ENCODE measurements at regions not wholly inside any gene's neighbourhood (a gene's known extent, or its start where the extent isn't known, plus 50 kb on each side); places are given as distances from the start of the nearest gene placed in this dataset.
A peak's percentile ranks its signal among the peaks of the same experiment; 100 is the strongest.

DNA sequence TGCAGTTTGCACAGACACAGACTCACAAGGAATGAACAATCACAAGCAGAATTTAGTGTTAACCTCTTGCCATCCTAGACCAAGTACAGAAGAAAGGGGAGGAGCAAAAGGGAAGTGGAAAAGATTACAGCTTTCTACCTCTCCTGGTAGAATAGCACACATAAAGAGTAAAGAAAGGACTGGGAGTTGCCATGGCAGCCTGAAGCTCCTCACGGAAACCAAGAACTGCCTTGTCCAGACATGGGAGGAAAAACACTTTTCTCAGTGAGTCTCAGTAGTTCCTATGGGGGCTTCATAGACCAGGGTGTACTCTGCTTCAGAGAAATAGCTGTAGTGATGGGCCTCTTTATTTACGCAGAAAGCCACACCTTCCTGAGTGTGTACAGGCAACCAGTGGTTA, 114.7 kb upstream of the GAP43 start:
- H3K4me3 Mint-ChIP-seq = no peak overlapping the region
- DNase-seq = no peak
- no peak for ATAC-seq
- peaks cover 12% of the 10 kb centered on the region for H3K27me3 Mint-ChIP-seq (ENCODE audit: low read depth)
- H3K36me3 Mint-ChIP-seq (ENCODE audit: insufficient read depth) = no peaks in the 10 kb centered on the region
- peaks cover 3% of the 10 kb centered on the region for H3K9me3 Mint-ChIP-seq
- H3K4me1 Mint-ChIP-seq (ENCODE audit: low read depth) = peaks cover 13% of the 10 kb centered on the region

DNA sequence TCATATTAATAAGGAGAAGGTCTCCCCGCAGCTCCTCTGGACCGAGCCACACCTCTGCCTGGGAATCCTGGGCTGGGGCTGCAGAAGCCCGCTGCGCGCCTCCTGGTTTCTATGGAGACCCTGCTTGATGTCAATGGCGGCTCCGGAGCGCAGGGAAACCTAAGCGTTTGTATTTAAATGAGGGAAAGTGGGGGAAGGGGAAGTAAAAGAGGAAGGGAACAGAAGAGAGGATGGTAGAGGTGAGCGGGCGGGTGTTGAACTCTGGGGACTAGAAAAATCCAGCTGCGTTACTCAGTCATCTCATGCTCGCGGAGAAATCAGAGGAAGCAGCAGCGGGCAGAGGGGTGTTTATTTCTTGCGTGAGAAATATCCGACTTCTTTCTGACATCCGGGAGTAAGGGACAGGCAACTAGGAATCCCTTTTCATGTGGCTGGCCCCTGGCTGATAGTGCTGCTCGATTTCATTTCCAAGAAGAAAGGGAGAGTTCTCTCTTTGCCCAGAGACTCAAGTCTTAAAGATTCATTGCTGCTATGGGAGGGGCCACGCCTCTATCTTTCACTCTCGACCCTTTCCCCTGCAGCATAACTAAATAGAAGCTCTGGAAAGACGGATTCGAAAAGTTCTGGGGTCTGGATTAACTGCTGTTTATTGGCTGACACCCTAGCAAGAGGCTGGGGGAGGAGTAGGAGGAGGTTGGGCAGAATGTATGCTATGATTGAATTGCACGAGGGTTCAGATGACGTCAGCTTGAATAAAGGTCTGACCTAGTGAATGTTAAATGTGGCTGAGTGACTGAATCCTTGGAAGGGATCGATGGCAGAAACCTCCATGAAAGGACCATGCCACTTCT, 110.5 kb upstream of the GAP43 start:
- DNase-seq (no peak), ATAC-seq (peak; percentile 61 to 74)
- Mint-ChIP-seq H3K27me3 (ENCODE audit: low read depth) (peaks cover 16% of the 10 kb centered on the region), H3K36me3 (ENCODE audit: insufficient read depth) (no peaks in the 10 kb centered on the region), H3K4me3 (peak overlapping the region; percentile 86), H3K4me1 (ENCODE audit: low read depth) (peaks cover 15% of the 10 kb centered on the region), H3K9me3 (no peaks in the 10 kb centered on the region)

- DNase-seq (no peak), ATAC-seq (no peak)
- peaks cover 15% of the 10 kb centered on the region for H3K4me1 Mint-ChIP-seq (ENCODE audit: low read depth)
- H3K27me3 Mint-ChIP-seq (ENCODE audit: low read depth) = peaks cover 16% of the 10 kb centered on the region
- no peaks in the 10 kb centered on the region for H3K9me3 Mint-ChIP-seq
- H3K36me3 Mint-ChIP-seq (ENCODE audit: insufficient read depth) = no peaks in the 10 kb centered on the region
- peak overlapping the region; percentile 86 for H3K4me3 Mint-ChIP-seq
Observed at GRCh38 chr3:115513416-115513800, 109.9 kb upstream of the GAP43 start.

DNA sequence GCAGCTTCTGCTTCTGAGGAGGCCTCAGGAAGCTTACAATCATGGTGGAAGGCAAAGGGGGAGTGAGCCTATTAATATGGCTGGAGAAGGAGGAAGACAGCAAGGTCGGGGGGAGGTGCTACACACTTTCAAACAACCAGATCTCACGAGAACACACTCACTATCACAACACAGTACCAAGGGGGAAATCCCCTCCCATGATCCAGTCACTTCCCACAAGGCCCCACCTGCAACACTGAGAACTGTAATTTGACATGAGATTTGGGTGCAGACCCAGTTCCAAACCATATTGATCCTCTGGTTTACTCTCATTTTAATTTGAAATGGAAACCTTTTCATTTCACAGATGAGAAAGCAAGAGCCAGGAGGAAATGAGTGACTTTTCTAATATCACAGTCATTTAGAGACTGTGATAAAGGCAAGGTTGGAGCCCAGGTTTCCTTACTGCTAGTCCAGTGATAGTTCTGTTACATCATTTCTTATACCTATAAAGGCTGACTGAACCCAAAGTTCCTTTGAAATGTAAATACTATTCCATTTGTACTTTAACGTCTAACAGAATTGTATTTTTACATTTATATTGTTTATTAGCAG, 105.8 kb upstream of the GAP43 start:
- H3K4me1 Mint-ChIP-seq (ENCODE audit: low read depth) = peaks cover 14% of the 10 kb centered on the region
- no peaks in the 10 kb centered on the region for H3K36me3 Mint-ChIP-seq (ENCODE audit: insufficient read depth)
- ATAC-seq = peak; percentile 39 to 42
- H3K4me3 Mint-ChIP-seq = no peak overlapping the region
- no peaks in the 10 kb centered on the region for H3K9me3 Mint-ChIP-seq
- peaks cover 5% of the 10 kb centered on the region for H3K27me3 Mint-ChIP-seq (ENCODE audit: low read depth)
- no peak for DNase-seq

DNA sequence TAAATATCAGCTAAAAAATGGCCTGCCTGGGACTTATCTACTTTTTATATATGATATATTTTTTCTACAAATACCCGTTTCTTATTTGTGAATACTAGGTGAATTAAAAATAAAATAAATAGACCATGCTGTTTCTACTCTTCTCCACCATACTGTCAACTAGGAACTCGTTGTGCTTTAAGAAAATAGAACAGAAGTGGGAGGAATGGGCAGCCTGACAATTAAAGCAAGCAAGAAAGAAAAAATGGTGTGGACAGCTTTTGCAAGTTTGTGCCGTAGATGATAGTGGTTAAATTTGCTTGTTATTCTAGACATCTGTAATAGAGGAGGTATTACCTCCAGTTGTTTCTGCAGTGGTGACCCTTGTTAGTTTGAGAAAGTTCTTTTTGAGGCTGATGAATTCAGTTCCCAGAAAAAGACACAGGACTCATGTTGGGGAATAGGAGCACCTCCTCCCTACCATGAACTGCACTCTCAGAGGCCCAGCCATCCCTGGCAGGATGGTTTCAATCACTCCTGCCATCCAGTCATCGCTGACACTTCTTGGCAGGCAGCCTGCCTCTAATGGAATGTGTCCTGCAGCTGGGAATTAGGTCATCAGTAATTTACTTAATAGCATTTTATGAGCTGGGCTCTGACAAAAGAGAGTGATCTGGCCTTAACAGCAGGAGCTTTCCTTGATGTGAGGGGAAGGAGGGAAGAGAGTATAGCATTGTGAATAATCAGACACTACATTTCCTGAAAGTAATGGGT, 105.0 kb upstream of the GAP43 start:
- Mint-ChIP-seq H3K36me3 (ENCODE audit: insufficient read depth) (no peaks in the 10 kb centered on the region), H3K27me3 (ENCODE audit: low read depth) (peaks cover 5% of the 10 kb centered on the region), H3K9me3 (no peaks in the 10 kb centered on the region), H3K4me3 (no peak overlapping the region), H3K4me1 (ENCODE audit: low read depth) (peaks cover 7% of the 10 kb centered on the region)
- DNase-seq (no peak), ATAC-seq (no peak)

GRCh38 chr3:115520241-115520640, 103.1 kb upstream of the GAP43 start:
- ATAC-seq (no peak), DNase-seq (no peak)
- Mint-ChIP-seq H3K27me3 (ENCODE audit: low read depth) (peaks cover 5% of the 10 kb centered on the region), H3K4me3 (no peak overlapping the region), H3K9me3 (no peaks in the 10 kb centered on the region), H3K4me1 (ENCODE audit: low read depth) (peaks cover 2% of the 10 kb centered on the region), H3K36me3 (ENCODE audit: insufficient read depth) (no peaks in the 10 kb centered on the region)

GRCh38 chr3:115520651-115521245, 102.6 kb upstream of the GAP43 start:
- Mint-ChIP-seq H3K9me3 (no peaks in the 10 kb centered on the region), H3K36me3 (ENCODE audit: insufficient read depth) (no peaks in the 10 kb centered on the region), H3K27me3 (ENCODE audit: low read depth) (peaks cover 5% of the 10 kb centered on the region), H3K4me1 (ENCODE audit: low read depth) (peaks cover 2% of the 10 kb centered on the region), H3K4me3 (no peak overlapping the region)
- ATAC-seq = no peak
- no peak for DNase-seq

GRCh38 chr3:115523458-115523857, 99.9 kb upstream of the GAP43 start:
- DNase-seq (no peak), ATAC-seq (no peak)
- Mint-ChIP-seq H3K27me3 (ENCODE audit: low read depth) (peaks cover 3% of the 10 kb centered on the region), H3K4me1 (ENCODE audit: low read depth) (peaks cover 2% of the 10 kb centered on the region), H3K9me3 (peaks cover 3% of the 10 kb centered on the region), H3K36me3 (ENCODE audit: insufficient read depth) (no peaks in the 10 kb centered on the region), H3K4me3 (no peak overlapping the region)

DNA sequence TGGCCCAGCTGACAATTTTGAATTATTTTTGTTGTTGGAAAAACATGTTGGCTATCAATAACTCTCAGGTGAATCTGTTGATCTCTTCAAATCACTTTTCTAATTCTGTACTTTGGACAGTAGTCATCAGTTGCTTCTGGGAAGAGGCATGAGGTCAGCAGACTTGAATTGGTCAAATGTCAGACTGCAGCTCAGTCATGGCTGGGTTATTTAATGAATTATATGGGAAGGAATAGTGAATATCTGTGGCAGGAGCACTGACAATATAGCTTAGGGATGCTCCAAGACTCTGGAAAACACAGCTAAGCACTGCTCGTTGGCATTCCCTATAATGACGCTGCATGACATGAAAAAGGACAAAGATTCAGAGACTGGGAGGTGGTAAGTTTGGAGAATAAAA, 98.8 kb upstream of the GAP43 start:
- Mint-ChIP-seq H3K9me3 (peaks cover 3% of the 10 kb centered on the region), H3K27me3 (ENCODE audit: low read depth) (peaks cover 3% of the 10 kb centered on the region), H3K36me3 (ENCODE audit: insufficient read depth) (no peaks in the 10 kb centered on the region), H3K4me3 (no peak overlapping the region), H3K4me1 (ENCODE audit: low read depth) (peaks cover 2% of the 10 kb centered on the region)
- ATAC-seq (no peak), DNase-seq (no peak)

DNA sequence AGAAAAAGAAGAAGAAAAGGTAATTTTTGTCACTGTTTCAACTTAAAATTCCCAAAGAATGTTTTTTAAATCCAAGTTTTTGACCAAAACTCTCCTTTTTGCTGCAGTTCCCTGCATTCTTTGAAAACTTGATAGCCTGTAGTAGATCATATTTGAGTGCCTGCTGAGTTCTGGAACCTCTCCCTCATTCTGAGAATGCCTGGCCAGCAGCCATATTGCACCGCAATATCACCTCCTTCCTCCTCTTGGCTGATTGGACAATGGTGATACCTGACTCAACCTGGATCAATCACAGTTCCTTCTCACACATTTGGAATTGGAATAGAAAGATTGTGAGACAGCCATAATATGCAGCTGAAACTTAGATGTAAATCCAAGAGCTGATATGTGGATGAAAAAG, 97.6 kb upstream of the GAP43 start:
- Mint-ChIP-seq H3K4me3 (no peak overlapping the region), H3K4me1 (ENCODE audit: low read depth) (no peaks in the 10 kb centered on the region), H3K9me3 (peaks cover 3% of the 10 kb centered on the region), H3K36me3 (ENCODE audit: insufficient read depth) (no peaks in the 10 kb centered on the region), H3K27me3 (ENCODE audit: low read depth) (peaks cover 2% of the 10 kb centered on the region)
- DNase-seq (no peak), ATAC-seq (no peak)

- Mint-ChIP-seq H3K9me3 (peaks cover 8% of the 10 kb centered on the region), H3K4me3 (no peak overlapping the region), H3K4me1 (ENCODE audit: low read depth) (no peaks in the 10 kb centered on the region), H3K27me3 (ENCODE audit: low read depth) (peaks cover 16% of the 10 kb centered on the region), H3K36me3 (ENCODE audit: insufficient read depth) (no peaks in the 10 kb centered on the region)
- DNase-seq = no peak
- ATAC-seq = no peak
Observed at GRCh38 chr3:115533218-115533617, 90.1 kb upstream of the GAP43 start.

DNA sequence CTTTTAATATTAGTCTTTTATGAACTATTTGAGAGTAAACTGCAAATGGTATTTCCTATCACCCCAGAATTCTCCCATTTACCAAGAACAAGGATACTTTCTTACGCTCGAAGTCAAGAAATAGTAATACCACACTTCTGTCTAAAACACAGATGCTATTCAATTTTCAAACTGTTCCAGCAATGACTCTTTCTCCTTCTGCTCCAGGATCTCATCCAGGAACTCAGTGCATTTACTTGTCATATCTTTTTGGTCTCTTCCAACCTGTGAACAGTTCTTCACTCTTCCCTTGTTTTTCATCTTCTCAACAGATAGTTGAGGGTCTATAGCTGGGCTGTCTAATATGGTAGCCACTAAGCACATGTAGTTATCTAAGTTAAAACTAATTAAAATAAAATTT, 87.1 kb upstream of the GAP43 start:
- peaks cover 18% of the 10 kb centered on the region for H3K27me3 Mint-ChIP-seq (ENCODE audit: low read depth)
- peaks cover 8% of the 10 kb centered on the region for H3K9me3 Mint-ChIP-seq
- no peaks in the 10 kb centered on the region for H3K36me3 Mint-ChIP-seq (ENCODE audit: insufficient read depth)
- DNase-seq (no peak), ATAC-seq (no peak)
- H3K4me1 Mint-ChIP-seq (ENCODE audit: low read depth) = no peaks in the 10 kb centered on the region
- H3K4me3 Mint-ChIP-seq = no peak overlapping the region

- Mint-ChIP-seq H3K4me3 (no peak overlapping the region), H3K27me3 (ENCODE audit: low read depth) (peaks cover 13% of the 10 kb centered on the region), H3K36me3 (ENCODE audit: insufficient read depth) (no peaks in the 10 kb centered on the region), H3K9me3 (no peaks in the 10 kb centered on the region), H3K4me1 (ENCODE audit: low read depth) (no peaks in the 10 kb centered on the region)
- DNase-seq = no peak
- no peak for ATAC-seq
Observed at GRCh38 chr3:115537669-115538068, 85.6 kb upstream of the GAP43 start.

DNA sequence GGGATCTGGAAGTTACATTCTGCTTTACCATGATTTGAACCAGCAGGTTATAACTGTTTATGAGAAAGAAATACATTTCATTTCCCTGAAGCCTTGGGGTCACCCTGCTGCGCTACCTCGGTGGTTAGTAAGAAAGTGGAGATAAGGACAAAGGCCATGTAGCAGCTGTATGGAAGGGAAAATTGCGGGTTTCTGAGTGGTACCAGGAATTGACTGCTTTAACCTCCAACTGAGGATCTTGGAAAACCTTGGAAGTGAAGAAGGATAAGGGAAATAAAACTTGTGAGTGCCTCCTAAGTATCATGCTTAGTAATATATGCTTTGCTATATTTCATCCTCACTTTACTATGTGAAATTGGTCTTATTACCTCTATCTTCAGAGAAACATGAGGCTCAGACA, 76.1 kb upstream of the GAP43 start:
- Mint-ChIP-seq H3K36me3 (ENCODE audit: insufficient read depth) (no peaks in the 10 kb centered on the region), H3K27me3 (ENCODE audit: low read depth) (no peaks in the 10 kb centered on the region)

More for the DNA sequence above, 76.1 kb upstream of the GAP43 start:
- DNase-seq (no peak), ATAC-seq (no peak)
- H3K4me3 Mint-ChIP-seq = no peak overlapping the region
- no peaks in the 10 kb centered on the region for H3K9me3 Mint-ChIP-seq
- H3K4me1 Mint-ChIP-seq (ENCODE audit: low read depth) = no peaks in the 10 kb centered on the region
